CD14-positive monocyte (primary cell): ENCODE measurements at regions not wholly inside any gene's neighbourhood (a gene's known extent, or its start where the extent isn't known, plus 50 kb on each side); places are given as distances from the start of the nearest gene placed in this dataset.

ENCODE experiments used
- DNase-seq, 3 donors: peaks; one replicate each; pipeline ENCODE4 v3.0.0-alpha.2; 2011 to 2022
- H2AFZ ChIP-seq: 2 replicates; pipeline ENCODE4 v1.6.0; 2012; ENCODE audit warnings: mild to moderate bottlenecking, low read depth, low read length, inconsistent platforms; ENCODE audit not compliant: insufficient read depth, poor library complexity, severe bottlenecking
- H3K27ac ChIP-seq, 2 donors: 1 replicate in 1 of 2; 2 replicates in 1 of 2; pipeline ENCODE4 v1.5.1; 2012 to 2013; ENCODE audit warnings: low read length in 2 of 2, control low read depth in 1 of 2, inconsistent platforms in 1 of 2, low read depth in 1 of 2, mild to moderate bottlenecking in 1 of 2
- H3K27me3 ChIP-seq, 2 donors: one replicate each; pipeline versions ENCODE4 v1.6.0 to v1.6.1; 2011 to 2013; ENCODE audit warnings: low read length in 2 of 2; ENCODE audit not compliant: control insufficient read depth in 2 of 2, insufficient read depth in 2 of 2
- H3K36me3 ChIP-seq, 2 donors: replicated peaks in 1 of 2; 1 replicate in 1 of 2; 2 replicates in 1 of 2; pipeline versions ENCODE4 v1.5.1 to v1.6.1; 2012 to 2013; ENCODE audit warnings: low read length in 2 of 2, control low read depth in 1 of 2, inconsistent platforms in 1 of 2, mild to moderate bottlenecking in 1 of 2; ENCODE audit not compliant: insufficient read depth in 2 of 2, control insufficient read depth in 1 of 2
- H3K4me1 ChIP-seq, 2 donors: 1 replicate in 1 of 2; 2 replicates in 1 of 2; pipeline versions ENCODE4 v1.5.1 to v1.6.1; 2012 to 2013; ENCODE audit warnings: low read length in 2 of 2, control low read depth in 1 of 2, inconsistent platforms in 1 of 2, mild to moderate bottlenecking in 1 of 2, moderate library complexity in 1 of 2; ENCODE audit not compliant: insufficient read depth in 2 of 2, control insufficient read depth in 1 of 2
- H3K4me2 ChIP-seq: replicated peaks from 2 replicates; pipeline ENCODE3; 2012; ENCODE audit warnings: low read length, moderate library complexity, mild to moderate bottlenecking; ENCODE audit not compliant: poor library complexity, severe bottlenecking; ENCODE audit errors: extremely low read depth
- H3K4me3 ChIP-seq, 3 experiments: fragments of 200-600 bp in 1 of 3; sonication (generic) in 1 of 3; replicated peaks in 1 of 3; 1 replicate in 2 of 3; 2 replicates in 1 of 3; pipeline ENCODE4 v1.5.1; 2011 to 2013; ENCODE audit warnings: low read length in 3 of 3, mild to moderate bottlenecking in 3 of 3, control low read depth in 2 of 3, low read depth in 2 of 3, inconsistent platforms in 1 of 3, moderate library complexity in 1 of 3
- H3K79me2 ChIP-seq: 2 replicates; pipeline ENCODE4 v1.6.0; 2012; ENCODE audit warnings: mild to moderate bottlenecking, control low read depth, inconsistent platforms, low read length, moderate library complexity; ENCODE audit not compliant: insufficient read depth
- H3K9ac ChIP-seq: 2 replicates; pipeline ENCODE4 v1.6.0; 2017; ENCODE audit warnings: low read length, mild to moderate bottlenecking; ENCODE audit not compliant: insufficient read depth, poor library complexity, severe bottlenecking
- H3K9me3 ChIP-seq, 2 donors: replicated peaks in 1 of 2; 1 replicate in 1 of 2; 2 replicates in 1 of 2; pipeline versions ENCODE4 v1.5.1 to v1.6.1; 2012 to 2013; ENCODE audit warnings: low read length in 2 of 2, control low read depth in 1 of 2; ENCODE audit not compliant: control insufficient read depth in 1 of 2, insufficient read depth in 1 of 2
- H4K20me1 ChIP-seq: 2 replicates; pipeline ENCODE4 v1.6.0; 2012; ENCODE audit warnings: mild to moderate bottlenecking, low read length, control low read depth, moderate library complexity; ENCODE audit not compliant: insufficient read depth
- H3K27ac Mint-ChIP-seq, 7 donors: one replicate each; pipeline ENCODE4 v1.8.0; 2020; ENCODE audit warnings: mild to moderate bottlenecking in 7 of 7, mixed read lengths in 7 of 7, moderate library complexity in 6 of 7, inconsistent platforms in 2 of 7
- H3K27me3 Mint-ChIP-seq, 3 donors: one replicate each; pipeline ENCODE4 v1.8.0; 2021 to 2022; ENCODE audit warnings: low read depth in 3 of 3, mild to moderate bottlenecking in 3 of 3, mixed read lengths in 3 of 3, moderate library complexity in 3 of 3, inconsistent platforms in 1 of 3
- H3K36me3 Mint-ChIP-seq, 2 donors: one replicate each; pipeline ENCODE4 v1.8.0; 2020; ENCODE audit warnings: mixed read lengths in 2 of 2, inconsistent platforms in 1 of 2, mild to moderate bottlenecking in 1 of 2
- H3K4me1 Mint-ChIP-seq: one replicate; pipeline ENCODE4 v1.8.0; 2020; ENCODE audit warnings: mild to moderate bottlenecking, mixed read lengths
- H3K4me3 Mint-ChIP-seq, 2 donors: one replicate each; pipeline ENCODE4 v1.8.0; 2020; ENCODE audit warnings: mild to moderate bottlenecking in 2 of 2, mixed read lengths in 2 of 2, moderate library complexity in 1 of 2
- H3K9me3 Mint-ChIP-seq, 7 donors: one replicate each; pipeline ENCODE4 v1.8.0; 2020 to 2022; ENCODE audit warnings: mixed read lengths in 7 of 7, mild to moderate bottlenecking in 6 of 7, moderate library complexity in 6 of 7, inconsistent platforms in 2 of 7
- WGBS: methylation state at CpG from one replicate; pipeline ENCODE4 v1.1.5; 2013; ENCODE audit warnings: missing lambda C conversion rate; ENCODE audit not compliant: insufficient coverage; 5-methylcytosine and 5-hydroxymethylcytosine counted together
- intact Hi-C, 2 donors: fragments of 100-400 bp; cut with micrococcal nuclease; formaldehyde crosslinking; loops; one replicate each; pipeline versions ENCODE4 v1.15.0 to v1.15.1; 2023
- TF ChIP-seq, protein P1 (sequence below): fragments of 200-600 bp; IDR thresholded peaks from one replicate; pipeline ENCODE4 v1.8.0; 2022; ENCODE audit warnings: antibody characterized with exemption, mild to moderate bottlenecking

DNA sequence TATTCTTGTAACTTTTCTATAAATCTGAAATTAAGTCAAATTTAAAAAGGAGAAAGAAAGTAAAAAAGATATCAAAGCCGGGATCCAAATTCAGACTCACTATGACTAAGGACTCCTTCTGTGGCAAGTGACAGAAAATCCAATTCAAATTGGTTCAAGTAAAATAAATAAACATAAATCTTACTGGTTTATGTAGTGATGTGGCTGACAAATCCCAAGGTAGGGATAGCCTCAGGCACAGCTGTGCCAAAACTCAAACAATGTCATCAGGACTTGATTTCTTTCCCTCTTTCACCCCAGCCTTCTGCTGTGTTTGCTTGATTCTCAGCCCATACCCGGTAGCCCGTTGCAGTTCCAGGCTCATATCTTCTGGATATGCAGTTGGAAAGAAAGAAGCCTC lies 284.6 kb downstream of the SP3 start:
- H3K36me3 ChIP-seq: no peaks in the 10 kb centered on the region
- DNase-seq: no peak
- H3K36me3 Mint-ChIP-seq: no peaks in the 10 kb centered on the region
- peaks cover 4% of the 10 kb centered on the region for H3K4me1 Mint-ChIP-seq
- intact Hi-C loops: no loop called here
- TF ChIP-seq, protein P1, sequence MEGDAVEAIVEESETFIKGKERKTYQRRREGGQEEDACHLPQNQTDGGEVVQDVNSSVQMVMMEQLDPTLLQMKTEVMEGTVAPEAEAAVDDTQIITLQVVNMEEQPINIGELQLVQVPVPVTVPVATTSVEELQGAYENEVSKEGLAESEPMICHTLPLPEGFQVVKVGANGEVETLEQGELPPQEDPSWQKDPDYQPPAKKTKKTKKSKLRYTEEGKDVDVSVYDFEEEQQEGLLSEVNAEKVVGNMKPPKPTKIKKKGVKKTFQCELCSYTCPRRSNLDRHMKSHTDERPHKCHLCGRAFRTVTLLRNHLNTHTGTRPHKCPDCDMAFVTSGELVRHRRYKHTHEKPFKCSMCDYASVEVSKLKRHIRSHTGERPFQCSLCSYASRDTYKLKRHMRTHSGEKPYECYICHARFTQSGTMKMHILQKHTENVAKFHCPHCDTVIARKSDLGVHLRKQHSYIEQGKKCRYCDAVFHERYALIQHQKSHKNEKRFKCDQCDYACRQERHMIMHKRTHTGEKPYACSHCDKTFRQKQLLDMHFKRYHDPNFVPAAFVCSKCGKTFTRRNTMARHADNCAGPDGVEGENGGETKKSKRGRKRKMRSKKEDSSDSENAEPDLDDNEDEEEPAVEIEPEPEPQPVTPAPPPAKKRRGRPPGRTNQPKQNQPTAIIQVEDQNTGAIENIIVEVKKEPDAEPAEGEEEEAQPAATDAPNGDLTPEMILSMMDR: no peak
- peaks cover 2 to 4% of the 10 kb centered on the region in 2 donors for H3K27me3 ChIP-seq
- H3K27me3 Mint-ChIP-seq: peaks cover 3 to 12% (median 4%) of the 10 kb centered on the region in 3 donors
- H3K4me3 ChIP-seq: no peak overlapping the region
- no peaks in the 10 kb centered on the region for H4K20me1 ChIP-seq
- H3K27ac Mint-ChIP-seq: no peak overlapping the region
- H3K9ac ChIP-seq: no peak overlapping the region
- WGBS: no CpG with 5 or more reads among the region's 3 CpGs
- H2AFZ ChIP-seq: no peak overlapping the region
- H3K9me3 Mint-ChIP-seq: peaks cover 0 to 17% (median 13%) of the 10 kb centered on the region in 7 donors
- no peak overlapping the region for H3K4me2 ChIP-seq
- H3K27ac ChIP-seq: no peak overlapping the region
- no peaks in the 10 kb centered on the region for H3K4me1 ChIP-seq
- H3K79me2 ChIP-seq: no peaks in the 10 kb centered on the region
- H3K4me3 Mint-ChIP-seq: no peak overlapping the region
- H3K9me3 ChIP-seq: peaks cover 3 to 9% of the 10 kb centered on the region in 2 donors

- H3K27me3 Mint-ChIP-seq: peaks cover 2 to 10% (median 3%) of the 10 kb centered on the region in 3 donors
- H3K4me3 Mint-ChIP-seq: no peak overlapping the region
- WGBS: no CpG with 5 or more reads among the region's 4 CpGs
These were observed 283.1 kb downstream of the SP3 start for GRCh38 chr2:173681881-173682650.

More at GRCh38 chr2:173681881-173682650, 283.1 kb downstream of the SP3 start:
- Histone ChIP-seq H2AFZ (no peak overlapping the region), H3K36me3 (no peaks in the 10 kb centered on the region), H3K4me3 (no peak overlapping the region), H3K27ac (no peak overlapping the region), H4K20me1 (no peaks in the 10 kb centered on the region), H3K4me2 (no peak overlapping the region), H3K9ac (no peak overlapping the region), H3K27me3 (peaks cover 2 to 4% of the 10 kb centered on the region in 2 donors), H3K4me1 (no peaks in the 10 kb centered on the region), H3K79me2 (no peaks in the 10 kb centered on the region), H3K9me3 (peaks cover 3 to 9% of the 10 kb centered on the region in 2 donors)
- DNase-seq: no peak
- intact Hi-C loops: no loop called here
- no peak overlapping the region for H3K27ac Mint-ChIP-seq
- no peaks in the 10 kb centered on the region for H3K36me3 Mint-ChIP-seq
- H3K4me1 Mint-ChIP-seq: no peaks in the 10 kb centered on the region
- TF ChIP-seq, protein P1: no peak
- H3K9me3 Mint-ChIP-seq: peaks cover 0 to 17% (median 13%) of the 10 kb centered on the region in 7 donors
